ENCODE measurements at regions not wholly inside any gene's neighbourhood (a gene's known extent, or its start where the extent isn't known, plus 50 kb on each side); places are given as distances from the start of the nearest gene placed in this dataset.
"Not testable (repeated sequence)": the region's sequence is repeated elsewhere in the genome, so short reads cannot be mapped to it uniquely, and the experiment has no call there.

- DNase-seq = not testable (repeated sequence)
Observed at GRCh38 chr2:91498065-91498449, 2806.6 kb downstream of the RPIA start.

GRCh38 chr2:91498513-91499250 lies 2807.2 kb downstream of the RPIA start:
- DNase-seq = not testable (repeated sequence)

- DNase-seq = not testable (repeated sequence)
Observed at GRCh38 chr2:91499431-91500050, 2808.1 kb downstream of the RPIA start.

GRCh38 chr2:91500246-91500977 lies 2808.9 kb downstream of the RPIA start:
- not testable (repeated sequence) for DNase-seq

GRCh38 chr2:91500978-91501310 lies 2809.5 kb downstream of the RPIA start:
- DNase-seq = not testable (repeated sequence)

GRCh38 chr2:91501481-91502080 lies 2810.1 kb downstream of the RPIA start:
- DNase-seq = not testable (repeated sequence)

GRCh38 chr2:91503572-91503958 lies 2812.1 kb downstream of the RPIA start:
- not testable (repeated sequence) for DNase-seq

- not testable (repeated sequence) for DNase-seq
Observed at GRCh38 chr2:91503959-91504741, 2812.7 kb downstream of the RPIA start.

GRCh38 chr2:91508816-91509215 lies 2817.3 kb downstream of the RPIA start:
- DNase-seq = not testable (repeated sequence)

- not testable (repeated sequence) for DNase-seq
Observed at GRCh38 chr2:91509276-91509675, 2817.8 kb downstream of the RPIA start.

GRCh38 chr2:91511166-91511565 lies 2819.7 kb downstream of the RPIA start:
- DNase-seq = not testable (repeated sequence)

GRCh38 chr2:91515966-91516365 lies 2824.5 kb downstream of the RPIA start:
- DNase-seq = not testable (repeated sequence)

GRCh38 chr2:91516669-91517068 lies 2825.2 kb downstream of the RPIA start:
- DNase-seq = not testable (repeated sequence)

- DNase-seq = not testable (repeated sequence)
Observed at GRCh38 chr2:91517846-91518245, 2826.4 kb downstream of the RPIA start.

- not testable (repeated sequence) for DNase-seq
Observed at GRCh38 chr2:91518361-91518981, 2827.0 kb downstream of the RPIA start.

- DNase-seq = not testable (repeated sequence)
Observed at GRCh38 chr2:91519359-91519758, 2827.9 kb downstream of the RPIA start.

- DNase-seq = not testable (repeated sequence)
Observed at GRCh38 chr2:91519914-91520313, 2828.4 kb downstream of the RPIA start.

GRCh38 chr2:91520523-91520922 lies 2829.1 kb downstream of the RPIA start:
- not testable (repeated sequence) for DNase-seq

- not testable (repeated sequence) for DNase-seq
Observed at GRCh38 chr2:91520972-91521535, 2829.6 kb downstream of the RPIA start.

- not testable (repeated sequence) for DNase-seq
Observed at GRCh38 chr2:91521944-91522343, 2830.5 kb downstream of the RPIA start.

GRCh38 chr2:91522877-91523276 lies 2831.4 kb downstream of the RPIA start:
- DNase-seq = not testable (repeated sequence)

GRCh38 chr2:91523751-91524150 lies 2832.3 kb downstream of the RPIA start:
- DNase-seq = not testable (repeated sequence)
